ENCODE measurements at regions not wholly inside any gene's neighbourhood (a gene's known extent, or its start where the extent isn't known, plus 50 kb on each side); places are given as distances from the start of the nearest gene placed in this dataset.

GRCh38 chr7:91342346-91342745, 78.1 kb downstream of the FZD1 start:
- Mint-ChIP-seq H3K4me1 (peaks cover 32% of the 10 kb centered on the region), H3K27me3 (no peaks in the 10 kb centered on the region), H3K4me3 (no peak overlapping the region), H3K27ac (no peak overlapping the region), H3K9me3 (ENCODE audit: insufficient read depth) (no peaks in the 10 kb centered on the region)
- intact Hi-C loops (cut with micrococcal nuclease), result no loop called here
- ATAC-seq (ENCODE audit: low read depth), result no peak
- Histone ChIP-seq H3K9me3 (ENCODE audit: control extremely low read depth in 1 of 3, control insufficient read depth in 2 of 3, insufficient read depth in 1 of 3, low read length in 2 of 3) (no peaks in the 10 kb centered on the region), H3K4me2 (replicated peaks; ENCODE audit: low read depth, low read length, poor library complexity, severe bottlenecking) (no peak overlapping the region), H2AFZ (ENCODE audit: insufficient read depth, low read depth, low read length, poor library complexity, severe bottlenecking) (no peak overlapping the region), H4K20me1 (ENCODE audit: control insufficient read depth, insufficient read depth, low read length, poor library complexity, severe bottlenecking) (no peaks in the 10 kb centered on the region), H3K4me1 (ENCODE audit: control insufficient read depth in 2 of 2, insufficient read depth in 2 of 2, low read length in 2 of 2) (peaks cover 0 to 4% of the 10 kb centered on the region in 2 donors), H3K9ac (ENCODE audit: low read length) (no peak overlapping the region), H3K79me2 (ENCODE audit: control insufficient read depth, insufficient read depth, low read length) (no peaks in the 10 kb centered on the region), H3K27me3 (replicated peaks in 1 of 4; ENCODE audit: control extremely low read depth in 1 of 4, control insufficient read depth in 3 of 4, insufficient read depth in 4 of 4, low read length in 3 of 4) (no peaks in the 10 kb centered on the region), H3K36me3 (replicated peaks in 1 of 2; ENCODE audit: control extremely low read depth in 1 of 2, control insufficient read depth in 1 of 2, extremely low read depth in 1 of 2, insufficient read depth in 2 of 2, low read length in 1 of 2) (no peaks in the 10 kb centered on the region), H3K27ac (ENCODE audit: low read length in 2 of 2) (no peak overlapping the region), H3K4me3 (ENCODE audit: control extremely low read depth in 1 of 5, extremely low read depth in 1 of 5, insufficient read depth in 1 of 5, low read depth in 2 of 5, low read length in 4 of 5) (no peak overlapping the region)
- ChIA-PET CTCF (no interaction called here), POLR2A (no interaction called here)
- no peak for TF ChIP-seq EZH2 (IDR thresholded peaks at IDR 0.05; ENCODE audit: borderline replicate concordance, insufficient read depth, low read depth, low read length, poor library complexity, severe bottlenecking)
- TF ChIP-seq, protein P1, sequence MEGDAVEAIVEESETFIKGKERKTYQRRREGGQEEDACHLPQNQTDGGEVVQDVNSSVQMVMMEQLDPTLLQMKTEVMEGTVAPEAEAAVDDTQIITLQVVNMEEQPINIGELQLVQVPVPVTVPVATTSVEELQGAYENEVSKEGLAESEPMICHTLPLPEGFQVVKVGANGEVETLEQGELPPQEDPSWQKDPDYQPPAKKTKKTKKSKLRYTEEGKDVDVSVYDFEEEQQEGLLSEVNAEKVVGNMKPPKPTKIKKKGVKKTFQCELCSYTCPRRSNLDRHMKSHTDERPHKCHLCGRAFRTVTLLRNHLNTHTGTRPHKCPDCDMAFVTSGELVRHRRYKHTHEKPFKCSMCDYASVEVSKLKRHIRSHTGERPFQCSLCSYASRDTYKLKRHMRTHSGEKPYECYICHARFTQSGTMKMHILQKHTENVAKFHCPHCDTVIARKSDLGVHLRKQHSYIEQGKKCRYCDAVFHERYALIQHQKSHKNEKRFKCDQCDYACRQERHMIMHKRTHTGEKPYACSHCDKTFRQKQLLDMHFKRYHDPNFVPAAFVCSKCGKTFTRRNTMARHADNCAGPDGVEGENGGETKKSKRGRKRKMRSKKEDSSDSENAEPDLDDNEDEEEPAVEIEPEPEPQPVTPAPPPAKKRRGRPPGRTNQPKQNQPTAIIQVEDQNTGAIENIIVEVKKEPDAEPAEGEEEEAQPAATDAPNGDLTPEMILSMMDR (IDR thresholded peaks at IDR 0.05), result no peak
- 98% methylated on average over 8 of the region's 9 CpGs for WGBS (ENCODE audit: insufficient coverage)
- DNase-seq, result no peak

DNA sequence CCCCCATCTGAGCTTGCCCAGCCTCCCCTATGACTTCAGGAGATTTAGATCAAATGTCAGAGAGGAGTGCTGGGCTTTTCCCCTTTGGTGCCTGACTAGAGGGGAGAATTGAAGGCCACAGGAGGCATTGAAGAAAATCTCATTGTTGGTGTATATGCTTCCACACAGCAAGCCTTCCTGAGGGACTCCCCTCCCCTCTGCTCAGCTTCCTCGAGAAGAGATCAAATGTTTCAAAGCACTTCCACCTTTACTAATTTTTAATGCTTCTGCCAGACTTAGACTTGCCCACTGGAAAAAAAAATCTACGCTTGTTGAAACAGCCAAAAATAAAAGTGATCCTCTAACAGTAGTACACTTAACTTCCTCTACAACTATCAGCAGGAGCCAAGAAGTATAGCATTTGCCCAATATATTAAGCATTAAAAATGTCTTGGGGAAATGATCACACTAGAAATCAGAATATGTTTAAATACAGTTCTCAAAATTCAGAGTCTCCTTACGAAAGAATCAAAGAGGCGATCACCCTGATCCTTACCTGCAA, 79.3 kb downstream of the FZD1 start:
- Histone ChIP-seq H2AFZ (ENCODE audit: insufficient read depth, low read depth, low read length, poor library complexity, severe bottlenecking) (no peak overlapping the region), H3K79me2 (ENCODE audit: control insufficient read depth, insufficient read depth, low read length) (no peaks in the 10 kb centered on the region), H3K9ac (ENCODE audit: low read length) (no peak overlapping the region), H3K36me3 (replicated peaks in 1 of 2; ENCODE audit: control extremely low read depth in 1 of 2, control insufficient read depth in 1 of 2, extremely low read depth in 1 of 2, insufficient read depth in 2 of 2, low read length in 1 of 2) (no peaks in the 10 kb centered on the region), H3K9me3 (ENCODE audit: control extremely low read depth in 1 of 3, control insufficient read depth in 2 of 3, insufficient read depth in 1 of 3, low read length in 2 of 3) (no peaks in the 10 kb centered on the region), H3K27ac (ENCODE audit: low read length in 2 of 2) (no peak overlapping the region), H3K4me2 (replicated peaks; ENCODE audit: low read depth, low read length, poor library complexity, severe bottlenecking) (no peak overlapping the region), H3K4me3 (ENCODE audit: control extremely low read depth in 1 of 5, extremely low read depth in 1 of 5, insufficient read depth in 1 of 5, low read depth in 2 of 5, low read length in 4 of 5) (no peak overlapping the region), H4K20me1 (ENCODE audit: control insufficient read depth, insufficient read depth, low read length, poor library complexity, severe bottlenecking) (no peaks in the 10 kb centered on the region), H3K4me1 (ENCODE audit: control insufficient read depth in 2 of 2, insufficient read depth in 2 of 2, low read length in 2 of 2) (peaks cover 0 to 4% of the 10 kb centered on the region in 2 donors), H3K27me3 (replicated peaks in 1 of 4; ENCODE audit: control extremely low read depth in 1 of 4, control insufficient read depth in 3 of 4, insufficient read depth in 4 of 4, low read length in 3 of 4) (no peaks in the 10 kb centered on the region)
- TF ChIP-seq, protein P1 (IDR thresholded peaks at IDR 0.05), result no peak
- TF ChIP-seq EZH2 (IDR thresholded peaks at IDR 0.05; ENCODE audit: borderline replicate concordance, insufficient read depth, low read depth, low read length, poor library complexity, severe bottlenecking), result no peak
- H3K4me1 Mint-ChIP-seq, result peaks cover 32% of the 10 kb centered on the region
- no peaks in the 10 kb centered on the region for H3K9me3 Mint-ChIP-seq (ENCODE audit: insufficient read depth)
- intact Hi-C loops (cut with micrococcal nuclease), result no loop called here
- ChIA-PET POLR2A (no interaction called here), CTCF (no interaction called here)
- no peaks in the 10 kb centered on the region for H3K27me3 Mint-ChIP-seq
- no peak overlapping the region for H3K4me3 Mint-ChIP-seq
- WGBS (ENCODE audit: insufficient coverage), result 67% methylated on average over 3 of the region's 4 CpGs
- no peak for ATAC-seq (ENCODE audit: low read depth)
- no peak overlapping the region for H3K27ac Mint-ChIP-seq
- no peak for DNase-seq
